Thyroid gland (tissue), 4 donors: ENCODE measurements at regions not wholly inside any gene's neighbourhood (a gene's known extent, or its start where the extent isn't known, plus 50 kb on each side); places are given as distances from the start of the nearest gene placed in this dataset.

Source experiments
- POLR2A ChIP-seq, 2 donors: fragments of 450-650 bp; IDR thresholded peaks; one replicate each; pipeline ENCODE4 v1.6.1; 2017; ENCODE audit warnings: antibody characterized with exemption in 2 of 2, mild to moderate bottlenecking in 2 of 2, moderate library complexity in 1 of 2
- TF ChIP-seq, protein P1 (sequence below), 6 experiments: fragments of 200-600 bp in 3 of 6; fragments of 450-650 bp in 3 of 6; sonication (generic) in 3 of 6; IDR thresholded peaks; one replicate each; pipeline ENCODE4 v1.5.1; 2016 to 2019; ENCODE audit warnings: antibody characterized with exemption in 6 of 6, mild to moderate bottlenecking in 2 of 6, inconsistent platforms in 1 of 6, moderate library complexity in 1 of 6

DNA sequence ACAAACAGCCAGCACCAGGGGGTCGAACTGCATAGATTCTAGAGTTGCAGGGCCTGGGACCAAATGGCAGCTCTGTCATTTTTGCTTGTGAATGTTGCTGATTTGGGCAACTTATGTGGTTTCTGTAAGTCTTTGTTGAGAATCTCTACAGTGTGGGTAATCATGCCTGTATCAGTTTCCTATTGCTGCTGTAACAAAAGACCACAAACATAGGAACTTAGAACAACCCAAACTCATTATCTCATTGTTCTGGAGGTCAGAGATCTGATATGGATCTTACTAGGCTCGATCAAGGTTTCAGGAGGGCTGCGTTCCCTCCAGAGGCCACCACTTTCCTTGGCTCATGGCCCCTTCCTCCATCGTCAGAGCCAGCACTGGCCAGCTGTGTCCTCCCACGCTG, 86.8 kb upstream of the SH3BP4 start:
- TF ChIP-seq, protein P1, sequence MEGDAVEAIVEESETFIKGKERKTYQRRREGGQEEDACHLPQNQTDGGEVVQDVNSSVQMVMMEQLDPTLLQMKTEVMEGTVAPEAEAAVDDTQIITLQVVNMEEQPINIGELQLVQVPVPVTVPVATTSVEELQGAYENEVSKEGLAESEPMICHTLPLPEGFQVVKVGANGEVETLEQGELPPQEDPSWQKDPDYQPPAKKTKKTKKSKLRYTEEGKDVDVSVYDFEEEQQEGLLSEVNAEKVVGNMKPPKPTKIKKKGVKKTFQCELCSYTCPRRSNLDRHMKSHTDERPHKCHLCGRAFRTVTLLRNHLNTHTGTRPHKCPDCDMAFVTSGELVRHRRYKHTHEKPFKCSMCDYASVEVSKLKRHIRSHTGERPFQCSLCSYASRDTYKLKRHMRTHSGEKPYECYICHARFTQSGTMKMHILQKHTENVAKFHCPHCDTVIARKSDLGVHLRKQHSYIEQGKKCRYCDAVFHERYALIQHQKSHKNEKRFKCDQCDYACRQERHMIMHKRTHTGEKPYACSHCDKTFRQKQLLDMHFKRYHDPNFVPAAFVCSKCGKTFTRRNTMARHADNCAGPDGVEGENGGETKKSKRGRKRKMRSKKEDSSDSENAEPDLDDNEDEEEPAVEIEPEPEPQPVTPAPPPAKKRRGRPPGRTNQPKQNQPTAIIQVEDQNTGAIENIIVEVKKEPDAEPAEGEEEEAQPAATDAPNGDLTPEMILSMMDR (IDR thresholded peaks at IDR 0.05), result no peak
- no peak for TF ChIP-seq POLR2A (IDR thresholded peaks at IDR 0.05)
